GM12891 (cell line): ENCODE measurements at regions not wholly inside any gene's neighbourhood (a gene's known extent, or its start where the extent isn't known, plus 50 kb on each side); places are given as distances from the start of the nearest gene placed in this dataset.

Experiments
- PAX5 ChIP-seq: IDR thresholded peaks from 2 replicates; pipeline ENCODE4 v1.6.1; 2011; ENCODE audit warnings: low read length, moderate library complexity, mild to moderate bottlenecking; ENCODE audit not compliant: insufficient read depth, severe bottlenecking
- POLR2A ChIP-seq: IDR thresholded peaks from 2 replicates; pipeline ENCODE4 v1.6.1; 2011; ENCODE audit warnings: low read depth, low read length, control low read depth
- POLR2AphosphoS5 ChIP-seq: IDR thresholded peaks from 2 replicates; pipeline ENCODE4 v1.6.1; 2011; ENCODE audit warnings: low read depth, low read length, control low read depth
- SPI1 ChIP-seq: IDR thresholded peaks from 2 replicates; pipeline ENCODE4 v1.6.1; 2011; ENCODE audit warnings: low read depth, low read length, control low read depth
- TAF1 ChIP-seq: IDR thresholded peaks from 2 replicates; pipeline ENCODE4 v1.6.1; 2011; ENCODE audit warnings: low read depth, low read length, control low read depth

DNA sequence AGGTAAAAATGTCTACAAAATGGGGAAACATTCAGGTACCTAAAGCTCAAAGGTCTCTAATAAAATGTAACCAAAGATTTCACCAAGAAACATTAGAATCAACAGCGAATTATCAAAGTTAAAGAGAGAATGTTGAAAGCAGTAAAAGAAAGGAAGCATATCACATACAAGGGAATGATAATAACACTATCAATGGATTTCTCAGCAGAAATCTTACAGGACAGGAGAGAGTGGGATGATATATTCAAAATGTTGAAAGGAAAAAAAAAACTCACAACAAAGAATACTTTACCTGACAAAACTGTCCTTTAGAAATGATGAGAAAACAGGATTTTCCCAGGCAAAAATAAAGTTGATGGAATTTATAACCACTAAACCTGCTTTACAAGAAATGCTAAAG, 591.2 kb upstream of the POU3F3 start:
- no peak for TF ChIP-seq POLR2AphosphoS5
- TF ChIP-seq POLR2A = no peak
- TF ChIP-seq TAF1 = no peak
- TF ChIP-seq PAX5 = no peak
- TF ChIP-seq SPI1 = no peak
